NCI-H128 (cell line): ENCODE measurements at regions not wholly inside any gene's neighbourhood (a gene's known extent, or its start where the extent isn't known, plus 50 kb on each side); places are given as distances from the start of the nearest gene placed in this dataset.

Experiments used
- DNase-seq: peaks from one replicate; lab custom pipeline; 2025; ENCODE audit not compliant: unreplicated experiment; lab: John Stamatoyannopoulos, UW

DNA sequence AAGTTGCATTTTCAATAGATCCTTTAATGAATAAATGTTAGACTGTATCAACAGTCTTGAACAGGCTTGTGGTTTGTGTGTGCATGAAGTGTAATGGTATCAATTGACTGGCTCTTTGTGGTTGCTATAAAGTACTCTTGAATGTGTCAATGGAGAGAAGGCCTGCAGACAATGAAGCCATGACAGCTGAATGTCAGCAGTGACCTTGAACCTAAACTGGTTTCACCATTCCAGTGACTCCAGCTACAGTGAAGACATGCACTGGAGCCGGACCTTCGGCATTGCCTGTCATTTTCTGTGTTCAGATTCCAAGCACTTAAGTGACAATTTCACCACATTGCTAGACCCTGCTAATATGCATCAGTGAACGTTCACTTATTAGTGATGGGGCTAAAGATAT, 276.0 kb upstream of the TMEM161B start:
- DNase-seq, result no peak

DNA sequence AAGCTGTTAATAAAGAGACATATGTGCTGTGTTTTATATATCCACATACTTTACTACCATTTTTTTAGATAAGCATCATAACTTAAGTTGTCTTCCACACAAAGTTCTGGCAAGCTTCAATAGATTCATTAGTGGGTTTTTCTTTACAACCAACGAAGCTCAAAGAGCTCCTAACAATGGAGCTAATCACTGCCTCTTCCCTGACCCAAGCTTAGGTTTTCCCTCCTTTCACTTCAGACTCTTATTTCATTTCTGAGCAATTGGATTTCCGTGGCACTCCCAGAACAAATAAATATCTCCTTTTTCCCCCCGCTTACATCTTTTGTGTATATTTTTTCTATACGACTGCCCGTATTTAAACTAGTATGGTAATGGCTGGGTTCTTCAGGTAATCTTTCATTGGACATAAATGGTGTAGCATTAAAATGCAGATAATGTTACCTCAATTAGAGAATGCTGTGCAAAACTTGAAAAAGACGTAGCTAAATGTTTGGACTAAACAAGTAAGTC, 275.5 kb upstream of the TMEM161B start:
- no peak for DNase-seq

DNA sequence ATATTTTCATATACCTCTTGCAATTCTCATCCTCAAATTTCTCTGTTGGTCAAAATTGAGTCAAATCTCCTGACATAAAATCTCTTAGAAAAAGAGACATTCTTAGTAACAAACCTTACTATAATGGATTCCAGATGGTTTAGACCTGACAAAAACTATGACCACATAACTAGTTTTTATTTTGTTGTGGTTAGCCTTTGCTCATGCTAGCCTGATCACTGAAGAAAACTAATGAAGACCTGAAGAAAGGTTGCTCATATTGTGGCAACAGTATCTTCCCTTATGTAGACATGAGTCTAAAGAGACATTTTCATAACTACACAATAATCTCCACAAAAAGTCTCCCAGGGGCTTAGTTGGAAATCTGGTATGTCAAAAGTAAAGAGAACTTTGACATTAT, 274.1 kb upstream of the TMEM161B start:
- no peak for DNase-seq

DNA sequence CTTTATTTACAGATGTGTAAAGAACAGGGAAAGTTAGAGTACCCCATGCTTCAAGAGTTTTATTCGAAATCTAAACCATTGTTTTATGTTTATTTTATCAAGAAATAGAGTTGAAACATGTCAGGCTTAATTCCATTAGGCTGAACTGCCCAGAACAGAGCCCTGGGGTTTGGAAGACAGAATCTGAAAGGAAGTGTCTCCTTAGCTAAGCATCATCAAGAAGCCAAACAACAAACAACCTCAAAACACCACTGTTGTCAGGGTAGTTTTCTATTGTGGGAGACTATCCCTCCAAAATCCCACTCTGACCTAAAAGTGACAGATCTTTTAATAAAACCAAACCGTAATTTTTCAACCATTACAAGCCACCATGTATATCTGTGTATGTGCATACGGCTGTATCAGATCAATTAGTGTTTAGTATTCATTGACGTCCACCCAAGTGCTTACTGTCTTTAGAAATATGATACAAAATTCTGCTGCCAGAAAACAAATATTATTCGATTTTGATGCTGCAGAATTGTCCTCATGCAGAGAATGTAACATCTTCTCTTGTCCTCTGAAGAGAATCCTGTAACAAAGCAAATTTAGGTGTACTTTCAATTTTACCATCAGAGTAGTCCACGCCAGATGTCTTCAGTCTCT, 271.9 kb upstream of the TMEM161B start:
- DNase-seq, result no peak

DNA sequence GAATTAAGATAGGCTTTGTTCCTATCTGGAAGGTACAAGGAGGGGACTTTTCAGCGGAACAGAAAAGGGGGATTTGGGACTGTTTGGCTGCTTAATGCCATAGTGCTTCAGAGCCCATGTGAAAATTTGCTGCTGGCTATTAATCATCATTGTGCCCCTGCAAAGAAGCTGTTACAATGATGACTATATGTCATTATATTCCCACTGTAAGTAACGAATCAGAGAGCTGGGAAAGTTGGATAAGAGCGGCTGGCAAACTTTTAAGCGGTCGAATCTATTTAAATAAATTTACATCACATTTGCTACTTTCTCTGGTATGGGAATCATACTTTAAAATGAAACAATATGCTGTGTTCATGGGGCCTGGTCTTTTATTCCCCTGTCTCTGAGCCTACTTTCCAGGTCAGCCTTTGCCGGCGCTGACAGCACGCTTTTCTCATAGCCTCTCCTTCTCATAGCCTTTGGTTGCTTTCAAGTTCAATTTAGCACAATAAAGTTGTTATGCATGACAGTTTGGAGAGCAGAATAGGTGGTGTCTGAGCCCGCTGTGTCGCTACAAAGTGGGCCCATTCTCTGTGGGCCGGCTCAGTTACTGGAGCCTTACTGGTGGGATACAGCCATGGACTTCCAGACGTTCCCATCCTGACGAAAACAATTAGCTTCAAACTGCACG, 271.2 kb upstream of the TMEM161B start:
- DNase-seq, result no peak

- no peak for DNase-seq
Observed at GRCh38 chr5:88539026-88539425, 270.4 kb upstream of the TMEM161B start.

DNA sequence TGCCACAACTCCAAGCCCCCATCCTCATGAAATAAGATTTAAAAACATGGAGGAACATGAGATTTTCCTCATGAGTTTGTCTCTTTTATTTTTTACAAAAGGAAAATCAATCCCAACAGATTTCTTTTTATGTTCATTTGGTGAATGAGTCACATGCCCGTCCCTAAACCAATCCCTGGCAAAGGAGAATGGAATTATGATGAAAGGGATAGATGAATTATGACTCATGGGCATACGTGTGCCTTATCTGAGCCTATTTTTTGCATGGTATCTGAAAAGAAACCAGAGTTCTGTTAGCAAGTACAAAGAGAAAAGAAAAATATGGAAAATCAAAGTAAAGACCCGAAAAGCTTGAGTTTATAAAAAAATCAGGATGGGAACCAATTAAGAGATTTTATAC, 267.5 kb upstream of the TMEM161B start:
- DNase-seq, result no peak

DNA sequence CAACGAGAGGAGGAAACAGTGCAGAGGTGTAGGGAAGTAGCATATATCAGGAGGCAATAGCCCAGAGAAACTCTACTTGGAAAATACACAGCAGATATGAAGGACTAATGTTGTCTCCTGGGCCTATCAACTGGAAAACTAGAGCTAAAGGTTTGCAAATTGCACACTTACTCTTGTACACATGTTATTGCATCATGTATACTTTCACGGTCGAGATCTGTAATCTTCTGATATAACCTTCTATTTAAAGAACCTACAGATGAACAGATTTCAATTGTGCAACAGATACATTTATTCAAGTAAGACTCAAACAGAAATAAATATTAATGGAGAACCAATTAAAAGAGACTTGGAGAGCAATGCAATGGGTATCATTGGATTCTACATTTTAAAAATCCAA, 256.3 kb upstream of the TMEM161B start:
- DNase-seq, result no peak

DNA sequence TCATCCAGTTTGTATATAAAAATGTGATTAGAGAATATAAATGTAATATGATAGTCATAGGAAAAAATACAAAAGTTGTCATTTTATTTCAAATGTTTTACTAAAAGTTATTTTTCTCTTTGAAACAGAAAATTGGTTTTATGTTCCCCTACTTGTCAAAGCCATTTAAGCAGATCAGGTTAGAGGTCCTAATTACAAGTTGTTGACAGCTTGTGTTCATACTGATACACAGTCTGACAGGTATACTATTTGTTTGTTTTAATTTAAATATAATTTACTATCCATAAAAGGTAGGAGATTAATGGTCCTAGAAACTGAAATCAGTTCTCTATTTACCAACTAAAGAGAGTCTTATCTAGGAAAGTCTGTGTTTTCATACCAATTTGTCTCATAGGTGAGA, 250.4 kb upstream of the TMEM161B start:
- no peak for DNase-seq

DNA sequence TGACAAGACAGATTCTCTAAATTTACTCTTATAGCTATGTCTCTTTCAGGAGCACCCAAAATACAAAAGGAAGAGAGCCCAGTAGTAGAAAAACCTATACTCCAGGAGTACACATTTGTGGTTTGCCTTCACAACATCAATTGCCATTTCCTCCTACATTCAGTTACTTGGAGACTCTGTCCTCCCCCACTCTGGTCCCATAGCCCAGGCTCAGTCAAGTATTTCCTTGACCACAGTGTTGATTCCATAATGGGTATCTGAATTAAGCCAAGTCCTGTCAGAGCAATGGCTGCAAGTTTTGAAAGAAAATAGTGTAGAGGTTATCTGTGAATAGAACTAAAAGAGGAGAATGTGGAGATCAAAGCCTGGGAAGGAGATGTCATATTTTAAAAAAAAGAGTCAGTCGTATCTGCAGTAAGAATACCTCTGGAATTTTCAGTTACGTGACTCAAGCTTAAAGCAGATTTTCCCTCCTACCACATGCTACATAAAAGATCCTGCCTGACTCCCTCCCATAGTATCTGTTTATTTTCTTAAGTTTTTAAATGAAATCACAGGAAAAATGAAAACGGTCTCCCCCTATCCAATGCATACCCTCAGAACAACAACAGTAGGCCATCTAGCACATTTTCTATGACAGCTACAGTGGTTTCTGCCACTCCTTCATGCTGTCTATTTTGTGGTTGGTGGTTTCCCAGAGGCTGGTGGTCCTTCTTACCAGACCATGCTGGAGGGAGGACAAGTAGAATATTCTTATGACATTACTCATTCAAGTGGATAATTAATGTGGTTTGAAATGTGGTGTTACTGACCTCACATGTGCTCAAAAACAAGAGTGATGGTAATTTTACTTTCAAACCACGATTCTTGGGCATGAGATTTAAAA, 249.7 kb upstream of the TMEM161B start:
- no peak for DNase-seq

DNA sequence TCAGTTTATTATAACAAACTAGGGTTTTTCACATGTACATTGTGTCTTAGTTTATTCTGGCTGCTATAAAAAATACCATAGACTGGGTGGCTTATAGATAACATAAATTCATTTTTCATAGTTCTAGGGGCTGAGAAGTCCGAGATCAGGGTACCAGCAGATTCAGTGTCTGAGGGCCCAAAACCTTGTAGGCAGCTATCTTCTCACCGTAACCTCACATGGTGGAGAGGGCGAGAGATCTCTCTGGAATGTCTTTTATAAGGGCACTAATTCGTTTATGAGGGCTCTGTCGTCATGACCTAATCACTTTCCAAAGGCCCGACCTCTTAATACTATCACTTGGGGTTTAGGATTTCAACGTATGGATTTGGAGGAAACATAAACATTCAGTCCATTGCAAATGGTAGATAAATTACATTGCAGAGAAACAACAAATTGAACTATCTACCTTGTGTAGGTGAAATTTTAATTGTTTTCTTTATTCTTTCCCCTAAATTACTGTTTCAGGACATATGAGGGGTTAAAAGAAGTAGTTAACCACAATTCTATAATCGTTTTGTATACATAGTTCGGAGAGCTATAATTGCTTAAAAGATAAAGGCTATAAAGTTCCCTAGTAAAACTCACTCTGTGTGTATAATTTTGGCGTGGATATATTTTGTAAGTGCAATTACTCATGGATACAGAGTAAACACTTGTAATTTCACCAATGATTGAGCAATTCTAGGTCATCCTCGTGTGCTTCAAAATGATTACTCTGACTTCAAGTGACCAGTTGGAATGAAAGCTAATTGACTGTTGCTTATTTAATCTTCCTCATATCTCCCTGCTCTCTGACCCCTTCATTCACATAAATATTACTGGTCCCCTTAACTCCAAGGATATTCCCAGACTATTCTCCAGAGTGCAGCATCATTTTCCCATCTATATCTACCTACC, 247.5 kb upstream of the TMEM161B start:
- no peak for DNase-seq

DNA sequence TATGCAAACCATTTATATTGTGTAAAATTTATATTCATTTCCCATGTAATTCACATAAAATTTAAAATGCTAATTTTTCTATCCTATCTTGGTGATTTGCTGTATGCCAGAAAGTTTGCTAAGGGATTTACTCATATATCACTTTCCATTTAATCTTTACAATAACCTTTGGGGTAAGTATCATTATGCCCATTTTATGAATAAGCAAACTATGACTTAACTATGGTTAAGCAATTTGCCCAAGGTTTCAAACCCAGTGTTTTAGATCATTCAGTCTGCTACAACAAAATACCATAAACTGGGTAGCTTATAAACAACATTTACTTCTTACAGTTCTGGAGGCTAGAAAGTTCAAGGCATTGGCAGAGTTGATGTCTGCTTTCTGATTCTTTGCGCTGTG, 246.4 kb upstream of the TMEM161B start:
- no peak for DNase-seq

DNA sequence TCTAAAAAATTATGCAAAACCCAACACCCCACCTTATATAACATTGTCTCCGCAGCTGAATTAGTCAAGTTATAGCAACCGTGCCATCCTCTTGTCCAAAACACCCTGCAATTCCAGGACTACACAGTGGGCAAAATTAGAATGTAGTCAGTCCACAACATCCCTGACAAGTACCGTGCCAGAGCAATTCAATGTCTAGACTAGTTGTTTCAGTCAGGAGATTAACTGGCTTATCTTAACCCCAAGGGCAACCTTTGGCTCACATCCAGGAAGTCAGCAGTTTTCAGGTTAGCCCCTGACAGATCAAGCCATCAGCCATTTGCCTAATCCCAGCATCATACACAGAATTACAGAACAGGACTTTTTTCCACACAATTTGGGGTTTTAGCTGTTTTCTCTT, 240.8 kb upstream of the TMEM161B start:
- no peak for DNase-seq

DNA sequence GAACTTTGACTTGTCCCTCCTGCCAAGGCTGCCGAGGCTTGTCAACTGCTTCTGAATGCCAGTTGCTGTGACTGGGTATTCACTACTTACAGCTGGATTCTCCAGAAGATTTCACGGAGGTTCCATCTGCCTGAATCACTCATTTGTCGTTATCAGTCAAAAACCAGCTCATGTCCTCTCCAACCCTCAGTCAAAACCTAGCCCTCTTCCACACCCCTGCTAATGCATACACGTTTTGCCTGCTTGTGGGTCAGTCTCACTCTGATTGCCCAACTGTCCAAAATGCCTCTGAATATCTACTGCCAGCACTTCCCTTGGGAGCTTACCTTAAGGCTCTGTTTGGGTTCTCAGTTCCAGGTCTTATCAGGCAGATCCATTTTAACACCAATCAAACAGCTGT, 238.6 kb upstream of the TMEM161B start:
- DNase-seq, result no peak

- DNase-seq, result no peak
Observed at GRCh38 chr5:88503406-88503805, 234.8 kb upstream of the TMEM161B start.

DNA sequence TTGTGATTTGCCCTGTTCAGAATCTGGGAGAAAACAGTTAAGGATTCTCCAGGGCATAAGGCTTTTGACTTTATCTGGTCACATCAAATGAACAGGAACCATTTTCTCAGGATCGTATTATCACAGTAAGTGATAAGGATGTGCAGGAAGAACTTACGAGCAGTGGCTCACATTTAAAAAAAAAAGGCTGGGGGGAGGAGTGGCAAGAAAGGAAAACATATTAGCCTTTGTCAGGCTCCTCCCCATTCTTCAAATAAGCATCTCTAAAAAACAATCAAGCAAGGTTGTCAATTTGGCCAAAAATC, 234.3 kb upstream of the TMEM161B start:
- no peak for DNase-seq

DNA sequence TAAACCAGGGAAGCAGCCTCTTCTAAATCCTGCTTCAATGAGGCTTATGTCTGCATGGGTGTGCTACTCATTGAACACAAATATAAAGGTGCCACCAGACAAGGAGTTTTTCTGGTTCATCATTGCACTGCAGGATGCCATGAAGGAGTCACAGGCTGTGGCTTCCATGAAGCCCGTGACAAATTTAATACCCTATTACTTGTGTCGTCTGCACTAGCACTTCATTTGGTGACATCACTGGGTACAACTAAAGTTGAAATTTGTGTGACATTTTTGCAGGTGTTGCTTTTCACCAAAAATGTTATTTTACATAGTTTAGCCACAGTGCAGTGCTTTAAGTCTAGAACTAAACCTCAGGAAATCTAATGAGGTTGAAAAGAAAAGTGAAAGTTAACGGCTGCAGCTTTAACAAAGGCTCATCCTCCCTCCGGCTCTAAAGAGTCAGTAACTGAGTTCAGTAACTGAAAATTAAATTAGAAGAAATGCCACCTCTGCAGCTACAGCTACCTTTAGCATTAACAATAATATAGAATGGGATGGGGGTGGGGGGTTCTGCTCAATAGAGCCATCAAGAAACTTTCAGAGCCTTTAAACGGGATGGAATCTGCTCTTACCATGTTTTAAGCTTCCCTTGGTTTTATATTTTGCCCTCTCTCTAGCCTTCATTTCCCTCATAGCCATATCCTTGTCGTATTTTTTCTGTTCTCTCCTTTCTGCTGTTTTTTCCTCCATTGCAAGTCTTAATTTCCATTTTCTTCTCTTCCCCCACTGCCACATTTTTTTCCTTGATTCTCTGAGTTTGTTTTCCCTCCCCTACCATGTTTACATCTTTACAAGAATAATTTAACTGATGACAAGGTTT, 233.8 kb upstream of the TMEM161B start:
- DNase-seq, result no peak

- no peak for DNase-seq
Observed at GRCh38 chr5:88495810-88496209, 227.2 kb upstream of the TMEM161B start.

DNA sequence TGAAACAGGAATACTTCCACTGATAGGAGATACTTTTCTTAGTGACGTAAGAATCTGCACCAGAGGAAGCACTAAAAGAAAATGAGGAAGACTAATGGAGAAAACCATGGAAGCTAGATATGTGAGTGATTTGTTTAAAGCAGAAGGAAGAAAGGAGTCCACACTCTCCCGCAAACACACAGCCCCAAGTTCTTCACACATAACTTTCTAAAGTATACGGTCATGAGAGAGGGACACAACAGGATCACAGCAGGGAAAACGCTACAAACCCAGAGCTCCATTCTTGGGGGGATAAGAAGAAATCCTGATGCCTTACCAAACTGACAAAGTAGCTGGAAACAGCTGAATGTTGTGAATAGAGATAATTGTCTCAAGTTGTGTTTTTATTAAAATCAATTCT, 222.2 kb upstream of the TMEM161B start:
- DNase-seq, result no peak

GRCh38 chr5:88489364-88489763, 220.7 kb upstream of the TMEM161B start:
- no peak for DNase-seq
